ENCODE measurements at regions not wholly inside any gene's neighbourhood (a gene's known extent, or its start where the extent isn't known, plus 50 kb on each side); places are given as distances from the start of the nearest gene placed in this dataset.
"Not testable (repeated sequence)": the region's sequence is repeated elsewhere in the genome, so short reads cannot be mapped to it uniquely, and the experiment has no call there.

DNA sequence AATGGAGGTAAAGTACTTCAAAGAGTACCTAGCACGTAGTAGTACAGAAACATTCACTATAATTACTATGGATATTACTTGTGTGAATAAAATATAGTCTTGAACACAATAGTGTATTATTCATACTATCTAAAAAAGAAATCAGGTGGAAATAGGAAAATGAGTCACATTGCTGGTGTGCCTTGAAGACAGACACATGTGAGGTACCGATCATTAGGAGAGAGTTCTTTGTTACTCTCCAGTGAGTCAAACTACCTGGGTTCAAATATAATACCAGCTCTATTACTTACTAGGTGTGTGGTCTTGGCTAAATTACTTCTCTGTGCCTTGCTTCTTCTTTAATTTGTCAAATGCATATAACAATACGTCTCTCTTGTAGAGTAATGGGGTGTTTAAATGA, 50.8 kb upstream of the BEND6 start:
- no peak for DNase-seq (ENCODE audit: low read depth in 3 of 3, low spot score in 1 of 3)

DNA sequence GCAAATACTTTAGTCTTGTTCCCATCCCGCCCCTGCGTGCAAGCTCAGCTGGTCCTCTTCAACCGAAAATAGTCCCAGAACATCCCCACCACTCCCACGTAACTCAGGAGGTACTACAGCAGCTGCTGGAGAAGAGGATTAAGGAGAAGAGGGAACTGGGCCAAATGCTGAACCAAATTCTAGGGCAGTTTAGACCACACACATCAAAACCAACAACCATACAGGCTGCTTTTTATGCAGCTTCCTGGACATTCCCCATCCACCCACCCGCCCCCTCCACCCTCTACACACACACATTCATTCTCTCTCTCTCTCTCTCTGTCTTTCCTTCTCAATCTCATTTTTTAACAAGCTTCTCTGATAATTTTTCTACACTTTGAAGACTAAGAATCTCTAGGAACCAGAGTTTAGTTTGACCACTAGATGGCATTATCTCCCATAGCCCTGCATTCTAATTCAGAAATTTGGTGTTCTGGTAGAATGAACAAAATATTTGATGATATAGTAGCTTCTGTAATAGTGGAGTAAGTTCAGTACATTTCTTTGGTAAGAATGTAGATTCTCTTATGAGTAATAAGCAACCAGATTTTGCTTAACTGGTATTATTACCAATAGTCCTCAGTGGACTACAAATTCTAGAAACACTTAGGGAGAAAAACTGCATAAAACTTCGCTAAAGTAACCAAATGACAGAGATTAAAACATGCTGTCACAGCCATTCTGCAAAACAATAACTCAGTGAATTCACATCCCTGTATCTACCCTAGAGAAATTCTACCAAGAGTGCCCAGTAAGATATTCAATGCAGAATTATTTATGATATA, 52.1 kb upstream of the BEND6 start:
- DNase-seq (ENCODE audit: low read depth in 3 of 3, low spot score in 1 of 3) = no peak

DNA sequence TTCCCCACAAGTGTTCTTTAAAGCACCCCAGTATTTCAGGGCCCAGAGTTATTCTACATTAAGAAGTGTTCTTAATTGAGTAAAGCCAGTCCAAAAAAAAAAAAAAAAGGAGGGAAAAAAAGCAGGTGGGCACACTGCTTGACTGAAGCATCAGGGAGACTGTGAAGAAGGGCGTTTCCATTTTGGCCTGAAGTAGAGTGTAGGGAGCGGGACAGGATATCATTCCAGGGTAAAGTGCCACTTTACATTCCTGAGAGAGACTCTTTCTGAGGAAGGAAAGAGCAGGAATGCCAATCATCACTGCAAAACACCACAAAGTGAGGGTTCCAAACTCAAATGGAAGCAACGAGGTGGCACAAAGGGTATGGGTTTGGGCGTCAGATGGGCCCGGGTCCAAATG, 54.1 kb upstream of the BEND6 start:
- no peak for DNase-seq (ENCODE audit: low read depth in 3 of 3, low spot score in 1 of 3)

DNA sequence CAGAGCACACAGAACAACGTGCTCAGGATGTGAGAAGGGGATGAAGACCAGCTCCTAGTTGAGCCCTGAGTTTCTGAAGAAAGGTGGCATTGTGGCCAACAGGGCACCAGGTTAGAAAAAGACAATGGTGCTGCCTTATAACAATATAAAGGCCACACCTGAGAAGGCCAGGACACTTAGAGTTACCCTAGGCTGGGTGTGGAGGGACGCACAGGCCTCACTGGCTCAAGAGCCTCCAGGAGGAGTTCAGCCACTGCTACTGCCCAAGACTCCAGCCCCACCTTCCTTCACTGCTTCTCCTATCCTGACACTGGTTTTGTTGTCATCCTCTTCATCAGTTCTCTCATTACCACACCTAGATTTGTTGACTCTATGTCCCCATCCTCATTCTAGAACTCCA, 55.2 kb upstream of the BEND6 start:
- DNase-seq (ENCODE audit: low read depth in 3 of 3, low spot score in 1 of 3) = no peak

DNA sequence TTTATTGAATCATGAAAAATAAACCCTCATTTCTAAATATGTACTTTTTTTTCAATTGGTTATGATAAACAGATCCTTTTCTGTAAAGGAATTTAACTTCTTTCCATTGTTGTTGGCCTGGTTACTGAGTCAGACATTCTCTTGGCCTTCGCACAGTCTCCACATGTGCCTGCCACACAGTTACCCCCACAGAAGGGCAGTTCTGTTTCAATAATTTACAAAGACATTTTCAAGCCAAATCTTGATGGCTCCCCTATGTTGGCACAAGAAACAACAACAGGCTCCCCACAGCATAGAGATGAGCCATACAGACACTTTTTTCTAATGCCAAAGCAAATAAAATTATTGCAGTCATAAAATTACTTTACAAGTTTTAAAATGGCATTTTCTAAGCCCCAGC, 55.6 kb upstream of the BEND6 start:
- no peak for DNase-seq (ENCODE audit: low read depth in 3 of 3, low spot score in 1 of 3)

DNA sequence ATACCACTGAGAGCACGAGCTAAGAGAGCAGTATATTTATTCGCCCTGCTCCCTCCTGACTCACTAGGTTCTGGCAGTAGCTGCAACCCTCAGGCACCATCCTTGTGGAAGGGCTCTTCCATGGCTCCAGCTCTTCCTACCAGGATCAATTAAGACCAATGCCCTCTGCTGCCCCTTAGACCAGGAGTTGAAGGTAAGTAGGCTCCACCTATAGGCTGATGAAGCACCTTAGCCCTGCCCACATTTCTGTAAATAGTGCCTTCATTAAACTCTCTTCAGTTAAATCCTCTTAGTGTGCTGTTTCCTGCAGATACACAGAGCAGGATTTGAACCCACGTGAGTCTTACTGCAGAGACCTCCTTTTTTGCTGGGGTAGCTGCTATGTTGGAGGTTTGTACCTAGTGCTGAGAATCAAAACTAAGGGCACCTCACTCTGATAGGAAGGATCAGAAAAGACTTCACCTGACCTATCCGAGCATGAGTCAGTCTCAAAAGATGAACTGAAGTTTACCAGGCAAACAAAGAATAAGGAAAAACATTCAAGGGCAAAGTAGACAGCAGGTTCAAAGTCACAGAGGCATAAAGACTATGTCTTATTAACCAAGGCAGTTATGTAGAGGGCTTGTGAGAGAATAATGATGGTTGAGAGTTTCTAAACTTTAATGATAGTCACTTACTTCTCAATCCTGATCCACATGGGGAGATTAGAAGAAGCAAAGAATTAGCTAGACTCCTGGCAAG, 56.9 kb upstream of the BEND6 start:
- DNase-seq (ENCODE audit: low read depth in 3 of 3, low spot score in 1 of 3) = no peak

DNA sequence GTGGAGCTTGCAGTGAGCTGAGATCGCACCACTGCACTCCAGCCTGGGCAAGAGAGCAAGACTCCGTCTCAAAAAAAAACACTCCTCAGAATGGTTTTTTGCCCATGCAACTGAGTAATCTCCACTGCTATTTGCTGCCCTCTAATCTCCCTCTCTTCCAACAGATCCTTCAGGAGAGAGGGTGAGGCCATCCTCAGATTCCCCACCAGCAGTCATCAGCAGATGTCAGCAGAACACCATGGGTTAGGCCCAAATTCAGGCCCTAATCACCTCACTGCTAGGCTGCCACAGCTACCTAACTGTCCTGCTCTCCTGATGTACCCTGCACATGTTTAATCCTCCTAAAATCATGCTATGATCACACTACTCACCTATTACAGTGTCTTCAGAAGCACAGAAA, 63.2 kb upstream of the BEND6 start:
- DNase-seq (ENCODE audit: low read depth in 3 of 3, low spot score in 1 of 3) = no peak

DNA sequence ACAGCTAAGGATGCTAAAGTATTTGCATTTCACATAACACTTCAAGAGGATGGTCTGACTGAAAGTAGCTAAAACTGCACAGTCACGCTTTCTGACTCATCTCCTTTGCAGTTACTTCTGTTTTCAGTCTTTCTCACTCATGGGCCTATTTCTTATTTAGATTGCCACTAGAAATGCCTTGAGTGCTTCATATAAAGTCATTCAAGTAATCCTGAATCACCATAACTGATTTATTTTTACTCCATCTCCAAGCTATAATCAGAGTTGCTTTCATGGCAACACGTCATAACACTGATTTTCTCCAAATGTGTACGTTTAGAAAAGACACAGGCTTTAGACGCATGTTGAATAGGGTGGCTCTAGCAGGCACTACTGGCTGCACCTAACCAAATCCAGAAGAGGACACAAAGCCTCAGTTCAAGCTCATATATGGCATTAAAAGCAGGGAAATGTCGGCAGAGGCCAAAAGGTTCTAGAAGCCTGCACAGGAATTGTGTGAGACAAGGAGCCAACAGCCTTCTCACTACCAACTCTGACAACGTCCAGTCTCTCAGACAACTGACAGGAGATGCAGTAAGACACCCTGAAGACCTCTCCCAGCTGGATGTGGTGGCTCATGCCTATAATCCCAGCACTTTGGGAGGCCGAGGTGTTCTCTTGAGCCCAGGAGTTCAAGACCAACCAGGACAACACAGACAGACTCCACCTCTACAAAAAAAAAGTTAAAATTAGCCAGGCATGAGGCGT, 64.1 kb upstream of the BEND6 start:
- DNase-seq (ENCODE audit: low read depth in 3 of 3, low spot score in 1 of 3) = no peak

DNA sequence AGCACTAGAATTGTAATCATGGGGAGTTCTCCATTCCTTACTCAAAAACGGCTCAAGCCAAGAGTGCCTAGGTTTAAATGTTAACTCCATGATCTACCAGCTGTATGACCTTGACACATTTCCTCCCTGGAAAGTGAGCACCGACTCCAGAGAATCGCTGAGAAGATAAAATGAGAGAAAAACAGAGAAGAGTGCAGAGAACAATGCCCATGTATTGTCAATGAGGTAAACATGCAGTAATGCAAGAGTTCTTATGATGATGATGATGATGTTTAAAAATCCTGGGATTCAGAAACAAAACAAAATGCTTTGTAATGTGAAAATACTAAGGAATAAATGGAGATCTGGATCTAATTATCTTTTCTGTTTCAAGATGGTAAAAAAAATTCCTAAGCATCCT, 64.8 kb upstream of the BEND6 start:
- no peak for DNase-seq (ENCODE audit: low read depth in 3 of 3, low spot score in 1 of 3)

DNA sequence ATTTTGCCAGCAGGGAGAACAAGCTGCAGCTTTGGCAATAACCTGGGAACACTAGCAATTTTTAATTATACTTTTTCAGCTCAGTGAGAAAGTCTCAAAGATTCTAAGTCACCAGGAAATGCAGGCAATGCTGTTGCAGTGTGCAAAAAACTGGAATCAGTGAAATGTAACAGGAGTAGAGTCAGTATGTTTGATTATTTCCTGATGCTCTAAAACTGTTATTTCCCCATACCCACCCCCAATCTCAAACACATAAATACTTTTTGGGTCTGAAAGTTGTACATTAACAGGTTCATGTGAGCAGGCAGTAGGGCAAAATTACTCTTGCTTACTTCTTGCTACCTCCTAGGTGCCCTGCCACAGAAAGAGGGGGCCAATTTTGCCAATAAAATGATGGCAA, 65.4 kb upstream of the BEND6 start:
- no peak for DNase-seq (ENCODE audit: low read depth in 3 of 3, low spot score in 1 of 3)

DNA sequence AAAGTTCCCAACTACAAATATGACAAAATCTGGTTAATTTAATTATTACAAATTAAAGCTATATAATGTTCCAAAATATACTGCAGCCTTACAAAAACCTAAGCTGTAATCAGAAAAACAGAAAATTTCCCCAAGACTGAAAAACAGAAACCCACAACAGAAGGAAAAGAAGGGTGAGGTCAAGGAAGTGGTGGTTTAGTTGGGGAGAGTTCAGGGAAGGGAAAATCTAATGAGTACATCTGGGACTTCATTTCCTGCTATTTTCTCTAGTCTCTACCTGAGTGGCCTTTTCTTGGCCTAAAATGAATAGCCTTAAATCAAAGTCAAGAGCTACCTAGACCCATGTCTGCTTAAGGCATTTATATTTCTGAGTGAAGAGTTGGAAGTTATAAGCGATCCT, 66.2 kb upstream of the BEND6 start:
- DNase-seq (ENCODE audit: low read depth in 3 of 3, low spot score in 1 of 3) = no peak

DNA sequence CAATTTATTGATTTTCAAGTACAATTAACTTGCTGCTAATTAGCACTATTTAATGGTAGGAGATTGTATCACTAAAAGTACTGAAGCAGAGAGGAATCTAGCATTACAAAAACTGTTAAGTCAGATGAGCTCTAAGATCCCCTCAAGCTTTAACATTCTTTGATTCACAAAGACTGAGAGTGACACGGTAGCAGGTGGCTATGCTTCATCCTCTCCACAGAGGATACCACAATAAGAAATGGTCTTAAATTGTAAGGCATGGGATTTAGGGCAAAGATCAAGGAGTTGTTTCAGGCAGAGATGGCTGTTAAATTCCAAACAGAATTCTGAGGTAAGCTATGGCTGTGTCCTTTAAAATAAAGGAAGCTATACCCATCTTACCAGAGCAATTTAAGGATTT, 67.8 kb upstream of the BEND6 start:
- no peak for DNase-seq (ENCODE audit: low read depth in 3 of 3, low spot score in 1 of 3)

DNA sequence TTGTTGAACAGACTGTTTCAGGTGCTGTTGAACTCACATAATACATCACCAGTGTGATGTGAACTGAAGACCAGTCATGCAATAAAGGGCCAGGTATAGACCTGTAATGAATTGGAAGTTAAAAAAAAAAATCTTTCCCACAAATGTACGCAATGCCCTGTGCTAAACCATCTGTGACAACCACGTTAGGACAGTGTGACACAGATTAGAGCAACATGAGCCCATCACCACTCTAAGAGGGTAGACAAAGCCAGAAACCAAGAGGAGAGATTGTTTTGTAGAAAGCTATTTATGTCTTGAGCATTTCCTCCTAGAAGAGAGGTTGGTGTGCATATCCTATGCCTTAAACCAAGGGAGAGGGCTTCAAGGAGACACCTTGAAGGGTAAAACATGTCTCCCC, 77.0 kb upstream of the BEND6 start:
- no peak for DNase-seq (ENCODE audit: low read depth in 3 of 3, low spot score in 1 of 3)

DNA sequence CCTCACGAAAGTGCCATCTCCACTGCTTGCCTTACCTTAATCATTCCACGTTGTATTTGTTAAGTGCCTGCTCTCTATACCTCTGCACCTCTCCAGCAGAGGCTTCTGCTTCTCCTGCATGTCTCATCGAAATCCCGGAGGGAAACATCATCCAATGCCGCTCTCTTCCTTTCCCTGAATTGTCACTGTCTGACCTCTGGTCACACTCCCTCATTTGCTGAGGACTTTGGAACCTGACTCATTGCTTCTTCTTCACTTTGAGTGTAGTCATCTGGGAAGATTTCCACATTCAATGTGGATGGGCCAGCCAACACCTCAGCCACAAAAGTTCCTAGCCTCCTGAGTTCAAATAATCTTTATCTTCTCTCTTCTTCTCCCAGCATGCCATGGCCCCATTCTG, 78.9 kb upstream of the BEND6 start:
- DNase-seq (ENCODE audit: low read depth in 3 of 3, low spot score in 1 of 3) = no peak

DNA sequence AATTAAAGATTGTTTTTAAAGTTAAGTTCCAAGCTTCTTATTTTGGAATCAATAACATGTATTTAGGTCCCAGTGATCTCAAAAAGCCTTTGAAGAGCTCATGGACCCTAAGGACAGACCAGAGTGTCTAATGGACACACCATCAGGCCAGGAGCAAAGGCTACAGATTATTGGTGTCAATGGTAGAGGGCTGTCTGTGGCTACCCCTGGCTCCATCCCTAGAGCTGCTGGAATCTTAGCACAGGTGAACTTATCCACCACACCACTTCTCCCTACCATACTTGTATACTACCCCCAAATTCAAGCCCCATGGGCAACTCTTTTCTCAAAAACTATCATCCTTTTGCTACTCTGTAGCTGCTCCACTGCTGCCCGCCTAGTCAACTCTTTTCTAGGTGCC, 79.4 kb upstream of the BEND6 start:
- DNase-seq (ENCODE audit: low read depth in 3 of 3, low spot score in 1 of 3) = no peak

DNA sequence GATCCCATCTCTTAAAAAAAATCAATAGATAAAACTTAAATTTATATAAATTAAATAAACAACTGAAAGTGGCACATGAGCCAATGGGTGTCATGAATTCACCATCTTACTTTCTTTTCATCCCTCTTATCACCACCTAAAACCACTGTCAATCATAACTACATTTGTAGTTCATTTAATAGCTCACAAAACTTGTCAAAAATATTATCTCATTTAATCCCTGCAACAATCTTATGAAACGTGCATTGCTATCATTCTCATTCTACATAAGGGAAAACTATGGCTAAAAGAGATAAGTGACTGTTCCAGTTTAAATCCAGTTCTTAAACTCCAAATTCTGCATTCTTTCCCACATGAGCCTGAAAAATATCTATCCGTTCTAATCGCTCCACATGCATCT, 80.6 kb upstream of the BEND6 start:
- DNase-seq (ENCODE audit: low read depth in 3 of 3, low spot score in 1 of 3) = no peak

DNA sequence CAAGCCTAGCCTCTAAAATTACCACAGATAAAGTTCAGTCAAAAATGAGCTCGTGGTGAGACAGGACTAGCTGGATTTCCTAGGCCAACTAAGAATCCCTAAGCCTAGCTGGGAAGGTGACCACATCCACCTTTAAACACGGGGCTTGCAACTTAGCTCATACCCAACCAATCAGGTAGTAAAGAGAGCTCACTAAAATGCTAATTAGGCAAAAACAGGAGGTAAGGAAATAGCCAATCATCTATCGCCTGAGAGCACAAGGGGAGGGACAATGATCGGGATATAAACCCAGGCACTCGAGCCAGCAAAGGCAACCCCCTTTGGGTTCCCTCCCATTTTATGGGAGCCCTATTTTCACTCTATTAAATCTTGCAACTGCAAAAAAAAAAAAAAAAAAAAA, 84.9 kb upstream of the BEND6 start:
- DNase-seq (ENCODE audit: low read depth in 3 of 3, low spot score in 1 of 3) = not testable (repeated sequence)

DNA sequence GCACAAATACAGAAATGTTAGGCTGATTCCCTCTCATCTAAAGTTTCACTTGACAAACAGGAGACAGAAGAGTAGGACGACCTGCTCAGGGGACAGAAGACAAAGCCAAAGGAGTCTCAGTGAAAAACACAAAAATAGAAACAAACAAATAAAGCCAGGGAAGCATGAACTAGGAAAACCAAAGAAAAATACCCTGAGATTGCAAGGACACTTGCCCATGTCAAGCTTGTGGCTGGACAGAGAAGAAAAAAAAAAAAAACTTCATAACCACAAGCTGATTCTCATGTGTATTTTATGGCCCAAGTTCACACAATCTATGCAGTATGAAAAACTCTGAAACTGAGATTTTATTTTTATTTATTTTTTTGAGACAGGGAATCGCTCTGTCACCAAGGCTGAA, 85.6 kb upstream of the BEND6 start:
- DNase-seq (ENCODE audit: low read depth in 3 of 3, low spot score in 1 of 3) = no peak

DNA sequence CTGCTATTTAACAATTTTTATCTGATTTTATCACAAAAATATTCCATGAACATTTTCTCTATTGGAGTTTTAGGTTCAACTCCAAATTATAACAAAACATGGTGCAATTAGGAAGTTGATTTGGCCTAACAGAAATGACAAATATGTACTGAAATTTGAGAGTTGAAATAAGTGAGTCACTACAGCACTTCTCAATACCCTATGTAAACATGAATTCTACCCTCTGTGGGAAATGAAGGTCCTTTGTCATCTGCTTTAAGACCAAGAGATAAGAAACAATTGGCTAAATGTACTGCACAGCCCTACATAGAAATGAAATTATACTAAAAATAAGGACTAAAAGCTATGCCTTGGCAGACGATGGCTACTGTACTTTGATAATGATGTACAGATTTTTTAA, 86.2 kb upstream of the BEND6 start:
- no peak for DNase-seq (ENCODE audit: low read depth in 3 of 3, low spot score in 1 of 3)

DNA sequence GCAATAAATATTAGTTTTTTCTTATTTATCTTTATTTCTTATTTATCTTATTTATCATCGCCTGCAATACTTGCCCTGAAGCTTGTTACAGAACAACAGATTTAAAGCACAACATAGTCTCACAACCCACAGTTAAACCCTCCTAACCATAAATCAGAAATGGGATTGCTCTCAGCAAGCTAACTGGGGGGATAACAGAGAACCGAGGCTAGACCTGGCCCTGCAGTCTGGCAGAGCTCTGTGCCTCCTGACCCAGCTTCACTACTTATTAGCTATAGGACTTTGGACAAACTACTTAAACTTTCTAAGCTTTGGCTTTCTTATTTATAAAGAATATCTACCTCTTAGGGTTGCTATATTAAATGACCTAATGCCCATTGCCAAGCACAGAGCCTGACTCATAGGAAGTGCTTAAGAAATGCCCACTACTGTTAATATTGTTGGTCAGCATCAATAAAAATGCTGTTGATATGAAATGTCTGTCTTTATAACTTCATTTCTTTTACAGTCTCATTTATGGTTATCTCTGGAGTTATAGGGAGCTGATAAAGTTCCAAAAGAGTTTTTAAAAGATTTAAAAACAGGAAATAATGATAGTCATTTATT, 87.9 kb upstream of the BEND6 start:
- no peak for DNase-seq (ENCODE audit: low read depth in 3 of 3, low spot score in 1 of 3)

DNA sequence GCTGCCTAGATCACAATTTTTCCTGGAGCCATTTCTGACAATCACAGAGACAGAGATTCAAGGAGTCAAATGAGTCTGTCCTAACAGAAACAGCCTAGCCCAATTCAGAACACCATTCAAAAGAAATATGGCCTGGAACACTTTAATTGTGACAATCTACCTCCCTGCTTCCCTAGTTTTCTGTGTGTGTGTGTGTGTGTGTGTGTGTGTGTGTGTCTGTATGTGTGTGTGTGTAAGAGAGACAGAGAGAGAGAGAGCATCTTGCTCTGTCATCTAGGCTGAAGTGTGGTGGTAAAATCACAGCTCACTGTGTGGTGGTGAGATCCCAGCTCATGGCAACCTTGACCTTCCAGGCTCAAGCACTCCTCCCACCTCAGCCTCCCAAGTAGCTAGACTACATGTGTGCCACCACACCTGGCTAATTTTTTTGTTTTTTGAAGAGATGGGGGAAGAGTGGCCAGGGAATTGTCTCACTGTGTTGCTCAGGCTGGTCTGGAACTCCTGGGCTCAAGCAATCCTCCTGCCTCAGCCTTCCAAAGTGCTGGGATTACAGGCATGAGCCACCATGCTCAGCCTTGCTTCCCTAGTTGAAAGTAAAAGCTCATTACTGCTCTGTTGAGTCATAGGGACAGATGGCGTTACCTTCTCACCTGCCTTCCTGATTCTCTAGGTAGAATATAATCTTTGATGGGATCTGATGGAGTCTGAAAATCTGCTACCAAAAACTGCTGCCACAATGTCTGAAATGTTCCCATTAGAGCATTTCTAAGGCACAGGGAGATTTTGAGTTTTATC, 89.6 kb upstream of the BEND6 start:
- DNase-seq (ENCODE audit: low read depth in 3 of 3, low spot score in 1 of 3) = no peak

All from stimulated activated CD4-positive, alpha-beta T cell treated with anti-CD3 and anti-CD28 coated beads, TNF-alpha, amount 100 ng/mL, for 1 hour (primary cell).